ENCODE measurements at regions not wholly inside any gene's neighbourhood (a gene's known extent, or its start where the extent isn't known, plus 50 kb on each side); places are given as distances from the start of the nearest gene placed in this dataset.

GRCh38 chr1:187794561-187794960, 965.8 kb downstream of the PLA2G4A start:
- no peak for TF ChIP-seq POLR2A (IDR thresholded peaks at IDR 0.05; ENCODE audit: low read depth, low read length)
- no peak for TF ChIP-seq POLR2AphosphoS5 (IDR thresholded peaks at IDR 0.05; ENCODE audit: low read depth, low read length)
- TF ChIP-seq TAF1 (IDR thresholded peaks at IDR 0.05; ENCODE audit: borderline replicate concordance, low read depth, low read length), result no peak

Measured in GM12892 (cell line).